Muscle layer of duodenum (tissue), 2 donors: ENCODE measurements at regions not wholly inside any gene's neighbourhood (a gene's known extent, or its start where the extent isn't known, plus 50 kb on each side); places are given as distances from the start of the nearest gene placed in this dataset.
"Not testable (repeated sequence)": the region's sequence is repeated elsewhere in the genome, so short reads cannot be mapped to it uniquely, and the experiment has no call there.

ENCODE experiments used
- H3K27ac ChIP-seq: one replicate; pipeline ENCODE4 v1.7.0; 2013; ENCODE audit warnings: mild to moderate bottlenecking, low read length
- H3K27me3 ChIP-seq: one replicate; pipeline ENCODE4 v1.7.0; 2013; ENCODE audit warnings: low read depth, mild to moderate bottlenecking, control low read depth, low read length
- H3K36me3 ChIP-seq, 2 donors: one replicate each; pipeline ENCODE4 v1.7.0; 2013; ENCODE audit warnings: low read length in 2 of 2, control low read depth in 1 of 2, mild to moderate bottlenecking in 1 of 2; ENCODE audit not compliant: insufficient read depth in 2 of 2, control insufficient read depth in 1 of 2
- H3K4me1 ChIP-seq, 2 donors: one replicate each; pipeline ENCODE4 v1.7.0; 2013; ENCODE audit warnings: low read length in 2 of 2, mild to moderate bottlenecking in 2 of 2, control low read depth in 1 of 2, moderate library complexity in 1 of 2; ENCODE audit not compliant: insufficient read depth in 2 of 2, control insufficient read depth in 1 of 2
- H3K4me3 ChIP-seq, 2 donors: one replicate each; pipeline ENCODE4 v1.7.0; 2013; ENCODE audit warnings: low read length in 2 of 2, low read depth in 1 of 2, mild to moderate bottlenecking in 1 of 2
- H3K9me3 ChIP-seq, 2 donors: one replicate each; pipeline ENCODE4 v1.7.0; 2013; ENCODE audit warnings: low read length in 2 of 2, control low read depth in 1 of 2, mild to moderate bottlenecking in 1 of 2; ENCODE audit not compliant: control insufficient read depth in 1 of 2
- donor health status: healthy.

- not testable (repeated sequence) for H3K9me3 ChIP-seq, H3K27ac ChIP-seq, H3K4me1 ChIP-seq, H3K27me3 ChIP-seq, H3K4me3 ChIP-seq, H3K36me3 ChIP-seq
Measured at GRCh38 chr3:40907907-40908465, 291.3 kb upstream of the CTNNB1 start.

GRCh38 chr3:40908612-40909011 is 290.7 kb upstream of the CTNNB1 start:
- no peaks in the 10 kb centered on the region for H3K27me3 ChIP-seq
- H3K4me1 ChIP-seq, result no peaks in the 10 kb centered on the region
- no peaks in the 10 kb centered on the region for H3K9me3 ChIP-seq
- no peak overlapping the region for H3K27ac ChIP-seq
- no peak overlapping the region for H3K4me3 ChIP-seq
- H3K36me3 ChIP-seq, result no peaks in the 10 kb centered on the region

- no peaks in the 10 kb centered on the region for H3K27me3 ChIP-seq
- H3K9me3 ChIP-seq, result no peaks in the 10 kb centered on the region
- H3K36me3 ChIP-seq, result no peaks in the 10 kb centered on the region
- no peaks in the 10 kb centered on the region for H3K4me1 ChIP-seq
- no peak overlapping the region for H3K27ac ChIP-seq
- no peak overlapping the region for H3K4me3 ChIP-seq
Measured at GRCh38 chr3:40911264-40911663, 288.0 kb upstream of the CTNNB1 start.

GRCh38 chr3:40911928-40912327 is 287.4 kb upstream of the CTNNB1 start:
- H3K27ac ChIP-seq, result no peak overlapping the region
- H3K4me1 ChIP-seq, result no peaks in the 10 kb centered on the region
- H3K4me3 ChIP-seq, result no peak overlapping the region
- H3K27me3 ChIP-seq, result no peaks in the 10 kb centered on the region
- no peaks in the 10 kb centered on the region for H3K9me3 ChIP-seq
- H3K36me3 ChIP-seq, result no peaks in the 10 kb centered on the region

- Histone ChIP-seq H3K4me1 (no peaks in the 10 kb centered on the region), H3K9me3 (no peaks in the 10 kb centered on the region), H3K27ac (no peak overlapping the region), H3K27me3 (no peaks in the 10 kb centered on the region), H3K36me3 (no peaks in the 10 kb centered on the region), H3K4me3 (no peak overlapping the region)
Measured at GRCh38 chr3:40912461-40912860, 286.8 kb upstream of the CTNNB1 start.

- Histone ChIP-seq H3K27ac (no peak overlapping the region), H3K4me3 (no peak overlapping the region), H3K27me3 (no peaks in the 10 kb centered on the region), H3K9me3 (no peaks in the 10 kb centered on the region), H3K36me3 (no peaks in the 10 kb centered on the region), H3K4me1 (no peaks in the 10 kb centered on the region)
Measured at GRCh38 chr3:40913192-40913591, 286.1 kb upstream of the CTNNB1 start.

- H3K9me3 ChIP-seq, result no peaks in the 10 kb centered on the region
- H3K27me3 ChIP-seq, result no peaks in the 10 kb centered on the region
- no peaks in the 10 kb centered on the region for H3K4me1 ChIP-seq
- no peak overlapping the region for H3K27ac ChIP-seq
- H3K4me3 ChIP-seq, result no peak overlapping the region
- no peaks in the 10 kb centered on the region for H3K36me3 ChIP-seq
Measured at GRCh38 chr3:40913641-40914040, 285.7 kb upstream of the CTNNB1 start.

GRCh38 chr3:40914475-40914874 is 284.8 kb upstream of the CTNNB1 start:
- H3K36me3 ChIP-seq, result no peaks in the 10 kb centered on the region
- H3K27me3 ChIP-seq, result no peaks in the 10 kb centered on the region
- no peaks in the 10 kb centered on the region for H3K4me1 ChIP-seq
- no peak overlapping the region for H3K27ac ChIP-seq
- H3K9me3 ChIP-seq, result no peaks in the 10 kb centered on the region
- no peak overlapping the region for H3K4me3 ChIP-seq

GRCh38 chr3:40915346-40915865 is 283.9 kb upstream of the CTNNB1 start:
- no peaks in the 10 kb centered on the region for H3K4me1 ChIP-seq
- H3K36me3 ChIP-seq, result no peaks in the 10 kb centered on the region
- no peaks in the 10 kb centered on the region for H3K27me3 ChIP-seq
- no peak overlapping the region for H3K4me3 ChIP-seq
- no peak overlapping the region for H3K27ac ChIP-seq
- no peaks in the 10 kb centered on the region for H3K9me3 ChIP-seq

- Histone ChIP-seq H3K4me1 (peaks cover 0 to 8% of the 10 kb centered on the region in 2 donors), H3K36me3 (no peaks in the 10 kb centered on the region), H3K9me3 (no peaks in the 10 kb centered on the region), H3K4me3 (no peak overlapping the region), H3K27me3 (no peaks in the 10 kb centered on the region), H3K27ac (no peak overlapping the region)
Measured at GRCh38 chr3:40920041-40920440, 279.3 kb upstream of the CTNNB1 start.

- Histone ChIP-seq H3K36me3 (no peaks in the 10 kb centered on the region), H3K4me1 (peaks cover 0 to 10% of the 10 kb centered on the region in 2 donors)
Measured at GRCh38 chr3:40921251-40921650, 278.1 kb upstream of the CTNNB1 start.

GRCh38 chr3:40923143-40923542 is 276.2 kb upstream of the CTNNB1 start:
- Histone ChIP-seq H3K4me1 (peaks cover 0 to 10% of the 10 kb centered on the region in 2 donors), H3K4me3 (no peak overlapping the region), H3K9me3 (no peaks in the 10 kb centered on the region), H3K27me3 (no peaks in the 10 kb centered on the region), H3K27ac (no peak overlapping the region), H3K36me3 (no peaks in the 10 kb centered on the region)

More at GRCh38 chr3:40921251-40921650, 278.1 kb upstream of the CTNNB1 start:
- H3K4me3 ChIP-seq, result no peak overlapping the region
- no peaks in the 10 kb centered on the region for H3K27me3 ChIP-seq
- H3K9me3 ChIP-seq, result no peaks in the 10 kb centered on the region
- no peak overlapping the region for H3K27ac ChIP-seq
